HL-60 (cell line): ENCODE measurements at regions not wholly inside any gene's neighbourhood (a gene's known extent, or its start where the extent isn't known, plus 50 kb on each side); places are given as distances from the start of the nearest gene placed in this dataset.
"Not testable (repeated sequence)": the region's sequence is repeated elsewhere in the genome, so short reads cannot be mapped to it uniquely, and the experiment has no call there.

Source experiments
- DNase-seq, 2 experiments: peaks; one replicate each; pipeline ENCODE4 v3.0.0-alpha.2; 2010 to 2020; ENCODE audit warnings: low read depth in 1 of 2, low spot score in 1 of 2
- H3K27ac ChIP-seq: fragments of 250-450 bp; sonication (Bioruptor Pico); replicated peaks from 2 replicates; pipeline ENCODE4 v1.5.1; 2020; ENCODE audit warnings: mild to moderate bottlenecking, moderate library complexity
- H3K27me3 ChIP-seq: fragments of 250-450 bp; sonication (Bioruptor Pico); 2 replicates; pipeline ENCODE4 v1.5.1; 2021; ENCODE audit warnings: mild to moderate bottlenecking, moderate library complexity; ENCODE audit not compliant: insufficient read depth, poor library complexity, severe bottlenecking
- H3K4me3 ChIP-seq: replicated peaks from 2 replicates; pipeline ENCODE4 v1.5.1; 2011; ENCODE audit warnings: mild to moderate bottlenecking, control low read depth, low read length; ENCODE audit not compliant: insufficient read depth
- CTCF ChIP-seq: IDR thresholded peaks from one replicate; pipeline ENCODE4 v1.5.1; 2011; ENCODE audit warnings: low read length, control low read depth, inconsistent platforms; ENCODE audit not compliant: insufficient read depth
- GABPA ChIP-seq: IDR thresholded peaks from 2 replicates; pipeline ENCODE4 v1.6.1; 2012; ENCODE audit warnings: low read depth
- POLR2AphosphoS5 ChIP-seq: IDR thresholded peaks from 2 replicates; pipeline ENCODE4 v1.6.1; 2012; ENCODE audit warnings: low read depth
- REST ChIP-seq: IDR thresholded peaks from 2 replicates; pipeline ENCODE4 v1.6.1; 2012; ENCODE audit warnings: low read depth; ENCODE audit not compliant: insufficient replicate concordance
- SPI1 ChIP-seq: IDR thresholded peaks from 2 replicates; pipeline ENCODE4 v1.6.1; 2012; ENCODE audit warnings: low read depth, mild to moderate bottlenecking, borderline replicate concordance

GRCh38 chr1:148308832-148309458 lies 156.9 kb upstream of the NBPF11 start:
- Histone ChIP-seq H3K27ac (no peak overlapping the region), H3K4me3 (no peak overlapping the region), H3K27me3 (no peaks in the 10 kb centered on the region)
- TF ChIP-seq GABPA (no peak), POLR2AphosphoS5 (no peak), SPI1 (no peak), CTCF (no peak), REST (no peak)
- no peak for DNase-seq

- 0 out of 2 replicates have a peak overlapping the region, but pooled peaks have one; percentile 9 for H3K27ac ChIP-seq
- TF ChIP-seq SPI1 (peak; percentile 96), REST (no peak)
- no peak overlapping the region for H3K4me3 ChIP-seq
- peak; percentile 42 to 82 for DNase-seq
- H3K27me3 ChIP-seq, result no peaks in the 10 kb centered on the region
Observed at GRCh38 chr1:148307583-148308185, 155.6 kb upstream of the NBPF11 start.

- H3K27me3 ChIP-seq, H3K4me3 ChIP-seq: not testable (repeated sequence)
- peak overlapping the region; percentile 56 for H3K27ac ChIP-seq
- peak in 1 of 2 experiments; percentile 63 for DNase-seq
Observed at GRCh38 chr1:148304935-148305334, 152.9 kb upstream of the NBPF11 start.

- H3K27ac ChIP-seq, DNase-seq, H3K4me3 ChIP-seq, H3K27me3 ChIP-seq: not testable (repeated sequence)
Observed at GRCh38 chr1:148302586-148303364, 150.7 kb upstream of the NBPF11 start.

GRCh38 chr1:148297852-148298251 lies 145.8 kb upstream of the NBPF11 start:
- not testable (repeated sequence) for DNase-seq

GRCh38 chr1:148296511-148296910 lies 144.4 kb upstream of the NBPF11 start:
- H3K27ac ChIP-seq, result no peak overlapping the region

More at GRCh38 chr1:148297852-148298251, 145.8 kb upstream of the NBPF11 start:
- not testable (repeated sequence) for H3K4me3 ChIP-seq, H3K27me3 ChIP-seq, H3K27ac ChIP-seq

More at GRCh38 chr1:148296511-148296910, 144.4 kb upstream of the NBPF11 start:
- no peaks in the 10 kb centered on the region for H3K27me3 ChIP-seq
- no peak overlapping the region for H3K4me3 ChIP-seq
- no peak for TF ChIP-seq SPI1
- no peak for TF ChIP-seq CTCF
- no peak for TF ChIP-seq POLR2AphosphoS5
- TF ChIP-seq GABPA, result no peak
- no peak for TF ChIP-seq REST
- DNase-seq, result no peak
